GM19328 (cell line): ENCODE measurements at regions not wholly inside any gene's neighbourhood (a gene's known extent, or its start where the extent isn't known, plus 50 kb on each side); places are given as distances from the start of the nearest gene placed in this dataset.

ENCODE experiments used
- ATAC-seq: cut with Tn5 transposase; IDR thresholded peaks from one replicate; pipeline ENCODE4 v1.9.1; 2021; ENCODE audit warnings: mild to moderate bottlenecking, moderate library complexity; ENCODE audit not compliant: unreplicated experiment

DNA sequence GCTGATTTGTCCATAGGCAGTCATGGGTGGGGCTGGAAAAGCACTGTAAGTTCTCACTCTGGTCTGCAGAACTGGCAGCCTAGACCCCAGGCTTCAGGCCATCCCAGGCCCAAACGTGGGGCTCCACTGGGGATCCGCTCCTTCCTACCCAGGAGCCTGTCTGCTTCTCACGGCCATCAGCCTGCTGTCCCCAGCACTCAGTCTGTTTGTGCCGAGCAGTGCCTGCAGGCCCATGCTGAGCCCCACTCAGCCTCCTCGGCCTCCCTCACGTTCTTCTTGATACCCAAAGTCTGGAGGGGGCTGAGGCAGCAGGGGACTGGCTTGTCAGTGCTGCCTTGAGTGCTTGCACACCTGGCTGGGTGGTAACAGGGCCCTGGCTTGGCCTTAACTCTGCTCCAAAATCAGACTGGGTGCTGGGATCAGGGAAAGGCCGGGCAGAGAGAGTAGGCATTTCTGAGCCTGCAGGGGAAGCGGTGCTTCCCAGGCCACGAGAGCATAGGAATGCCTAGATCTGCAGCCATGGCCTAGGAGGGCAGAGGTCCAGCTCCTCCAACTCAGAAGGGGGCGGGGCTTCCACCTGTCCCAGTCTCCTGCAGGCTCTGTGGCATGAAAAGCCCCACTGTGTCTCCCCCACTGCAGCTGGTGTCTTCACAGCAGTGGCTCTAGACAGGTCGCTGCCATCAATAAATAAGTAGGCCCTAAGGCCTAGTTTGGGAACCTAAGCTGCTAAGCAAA, 772.4 kb upstream of the FBXO33 start:
- ATAC-seq, result no peak

DNA sequence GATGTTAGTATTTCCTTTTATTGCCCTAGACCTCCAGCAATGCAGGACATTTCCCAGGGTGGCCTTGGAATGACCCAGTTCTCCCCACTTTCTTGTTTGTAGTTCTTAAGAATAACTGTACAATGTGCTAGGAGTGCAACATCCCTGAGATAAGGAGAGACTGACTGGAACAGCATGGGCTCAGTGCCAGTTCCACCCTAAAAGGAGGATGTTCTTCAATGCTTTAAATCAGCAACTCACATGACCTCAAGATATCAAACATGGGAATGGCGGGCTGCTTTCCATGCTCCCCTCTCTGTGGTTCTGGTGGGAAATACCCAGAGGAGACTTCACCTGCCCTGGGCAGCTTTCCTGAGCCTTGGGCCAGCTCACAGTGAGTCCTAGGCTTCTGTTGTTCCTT, 766.9 kb upstream of the FBXO33 start:
- ATAC-seq, result no peak

DNA sequence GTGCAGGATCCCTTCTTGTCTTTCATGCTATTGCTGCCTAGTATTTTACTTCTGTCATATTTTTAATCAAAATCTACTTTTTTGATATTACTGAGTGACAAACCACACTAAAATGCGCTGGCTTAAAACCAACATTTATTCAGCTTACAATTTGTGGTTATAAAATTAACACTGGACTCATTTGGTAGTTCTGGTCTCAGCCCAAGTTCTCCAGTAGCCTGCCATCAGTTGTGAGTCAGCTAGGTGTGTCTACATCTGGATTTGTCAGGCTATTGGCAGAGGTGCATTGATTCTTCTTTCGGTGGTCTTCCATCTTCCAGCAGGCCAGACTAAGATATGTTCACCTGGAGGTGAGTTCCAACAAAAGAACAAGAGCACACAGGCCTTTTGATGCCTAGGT, 765.1 kb upstream of the FBXO33 start:
- ATAC-seq, result no peak

DNA sequence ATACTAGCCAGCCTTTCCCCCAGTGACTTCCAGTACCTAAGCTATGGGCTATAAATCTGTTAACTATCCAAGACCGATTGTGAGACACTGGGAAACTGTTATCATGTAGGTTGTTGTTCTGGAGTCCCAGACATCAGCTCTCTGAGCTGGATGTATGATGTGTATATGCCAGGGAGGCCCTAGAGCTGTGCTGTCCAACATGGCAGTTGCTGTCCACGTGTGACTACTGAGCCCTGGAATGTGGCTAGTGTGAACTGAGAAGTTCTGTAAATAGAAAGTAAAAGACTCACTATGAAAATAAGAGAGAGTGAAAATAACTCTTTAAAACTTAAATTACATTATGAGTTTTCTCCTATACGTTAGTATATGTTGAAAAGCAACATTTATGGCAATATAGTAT, 755.8 kb upstream of the FBXO33 start:
- no peak for ATAC-seq

DNA sequence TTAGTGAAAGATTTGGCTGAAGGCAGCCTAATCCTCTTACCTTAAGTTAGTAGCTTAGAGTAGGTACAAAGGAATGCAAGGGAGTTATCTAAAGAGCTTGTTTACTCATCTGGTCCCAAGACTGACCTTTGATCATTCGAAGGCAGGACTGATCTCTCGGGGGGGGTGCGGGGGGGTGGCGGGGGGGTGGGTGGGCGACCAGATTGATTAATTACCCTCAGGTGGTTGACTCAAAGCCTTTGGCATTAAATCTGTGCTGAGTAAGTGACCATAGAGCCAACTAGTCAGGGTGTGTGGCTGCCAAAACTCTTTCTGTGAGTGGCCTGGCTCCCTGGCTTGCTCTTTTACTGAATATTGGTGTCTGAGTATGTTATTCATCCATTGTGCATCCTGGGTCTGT, 731.9 kb upstream of the FBXO33 start:
- ATAC-seq, result no peak

DNA sequence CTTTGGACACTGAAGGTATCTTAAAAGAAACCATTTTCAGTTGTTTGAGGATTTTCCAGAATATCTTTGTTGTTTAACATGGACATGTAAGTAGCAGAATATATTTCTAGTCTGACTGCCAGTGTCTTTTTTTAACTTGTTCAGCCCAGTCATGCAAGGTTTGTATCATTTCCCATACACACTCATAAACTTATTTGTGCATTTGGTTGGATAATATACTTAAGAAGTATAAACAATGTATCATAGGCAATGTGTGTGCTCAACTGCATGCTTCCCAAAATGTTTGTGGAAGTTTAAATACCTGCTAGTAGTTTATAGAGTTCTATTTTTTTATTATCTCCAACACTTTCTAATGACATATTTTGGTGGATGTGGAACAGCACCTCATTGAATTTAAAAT, 707.4 kb upstream of the FBXO33 start:
- no peak for ATAC-seq

DNA sequence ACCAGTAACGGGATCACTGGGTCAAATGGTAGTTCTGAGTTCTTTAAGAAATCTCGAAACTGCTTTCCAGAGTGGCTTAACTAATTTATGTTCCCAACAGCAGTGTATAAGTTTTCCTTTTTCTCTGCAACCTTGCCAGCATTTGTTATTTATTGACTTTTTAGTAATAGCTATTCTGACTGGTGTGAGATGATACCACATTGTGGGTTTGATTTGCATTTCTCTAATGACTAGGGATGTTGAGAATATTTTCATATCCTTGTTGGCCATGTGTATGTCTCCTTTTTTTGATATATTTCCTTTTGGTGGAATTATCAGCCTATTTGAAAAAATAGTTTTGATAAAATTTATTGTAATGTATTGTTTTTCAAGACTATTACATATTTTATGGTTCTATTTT, 701.2 kb upstream of the FBXO33 start:
- ATAC-seq, result no peak

DNA sequence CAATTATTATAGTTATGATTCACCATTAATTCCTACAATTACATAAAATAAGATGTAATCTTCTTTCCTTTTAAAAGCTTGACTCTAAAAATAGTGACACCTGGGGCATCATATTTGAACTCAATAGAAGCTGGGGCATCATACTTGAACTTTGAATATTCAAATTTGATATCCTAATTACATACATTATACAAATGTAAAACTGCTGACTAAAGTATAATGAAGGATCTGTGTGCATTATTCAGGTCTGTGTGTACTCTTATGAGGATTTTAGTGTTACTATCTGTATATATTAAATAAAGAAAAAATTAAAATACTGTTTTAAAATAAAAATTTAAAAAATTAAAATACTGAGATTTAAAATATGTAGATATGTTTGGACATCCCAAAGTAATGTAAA, 696.9 kb upstream of the FBXO33 start:
- no peak for ATAC-seq

DNA sequence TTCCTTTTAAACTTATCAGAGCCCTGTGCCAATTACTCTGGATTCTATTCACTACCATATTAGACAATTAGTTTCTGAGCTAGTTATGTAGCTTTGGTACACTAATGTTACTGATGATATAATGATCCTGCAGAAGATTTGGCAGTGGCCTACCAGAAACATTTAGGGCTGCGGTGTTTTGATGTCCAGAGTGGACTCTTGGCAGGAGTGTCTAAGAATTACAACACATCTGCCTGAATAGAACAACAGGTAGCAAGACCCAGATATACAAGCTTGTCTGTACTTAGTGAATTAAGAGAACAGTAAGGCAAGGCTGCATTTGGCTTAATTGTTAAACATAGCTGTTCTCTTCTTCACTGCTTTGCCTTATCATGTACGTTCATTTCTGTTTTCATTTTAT, 691.6 kb upstream of the FBXO33 start:
- ATAC-seq, result no peak

DNA sequence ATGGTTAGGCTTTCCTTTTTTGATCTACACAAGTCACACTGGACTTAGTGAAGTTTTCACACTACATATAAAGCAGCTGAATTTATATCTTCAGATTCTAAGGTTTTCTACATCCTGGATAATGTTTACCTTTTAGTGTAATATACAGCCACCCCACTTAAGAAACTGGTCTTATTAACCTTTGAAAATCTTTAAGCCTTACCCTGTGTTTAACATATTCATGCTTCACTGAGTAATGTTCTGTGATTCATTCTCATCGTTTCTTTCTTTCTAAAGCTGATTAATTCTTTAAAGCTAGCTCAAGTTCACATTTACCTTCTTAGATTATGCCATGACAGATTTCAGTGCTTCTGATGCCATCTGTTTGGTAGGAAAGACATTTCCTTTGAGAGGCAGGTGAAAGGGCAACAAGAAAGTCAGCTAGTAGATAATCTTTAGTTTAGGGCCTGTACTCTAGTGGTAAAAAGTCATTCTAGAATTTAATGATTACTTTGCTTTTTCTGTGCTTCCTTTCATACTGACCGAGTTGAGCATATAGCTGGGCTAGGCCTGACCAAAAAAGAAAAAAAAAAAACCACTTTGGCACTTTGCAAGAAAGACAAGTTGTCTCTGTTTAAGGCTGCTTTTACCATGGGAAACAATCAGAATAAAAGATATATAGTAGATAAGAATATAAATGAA, 690.9 kb upstream of the FBXO33 start:
- no peak for ATAC-seq

DNA sequence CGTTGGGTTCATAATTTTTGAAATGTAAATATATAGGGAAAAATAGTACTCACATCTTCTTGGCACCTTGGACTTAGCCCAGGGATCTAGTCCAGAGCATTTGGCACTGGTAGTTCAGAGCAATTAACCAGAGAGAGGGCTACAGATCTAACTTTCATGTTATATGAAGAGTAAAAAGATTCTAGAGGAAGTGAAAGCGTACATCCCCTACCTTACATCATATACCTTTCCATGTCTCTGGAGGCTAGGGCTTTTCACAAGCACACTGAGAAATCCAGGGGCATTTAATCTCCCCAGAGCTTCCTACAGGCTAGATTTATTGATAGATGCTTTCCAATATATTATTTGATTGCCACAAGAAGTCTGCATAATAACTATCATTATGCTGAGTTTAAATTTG, 687.5 kb upstream of the FBXO33 start:
- no peak for ATAC-seq

DNA sequence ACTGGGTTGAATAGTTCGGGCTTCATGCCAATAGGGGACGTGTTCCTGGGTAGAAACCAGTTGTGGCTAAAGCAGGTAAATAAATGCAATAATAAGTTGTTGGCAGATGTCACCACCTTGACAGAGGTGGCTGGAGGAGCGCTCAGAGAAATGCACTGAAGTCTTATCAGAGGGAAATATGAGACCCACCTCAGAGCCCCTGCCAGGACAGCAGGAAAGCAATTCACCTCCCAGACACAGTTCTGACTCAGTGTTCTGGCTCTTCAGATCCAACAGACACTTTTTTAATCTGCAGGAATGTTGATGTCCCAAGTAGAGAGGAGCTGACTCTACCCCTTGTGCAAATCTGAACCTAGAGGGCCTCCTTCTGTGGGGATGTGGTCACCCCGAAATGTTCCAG, 687.1 kb upstream of the FBXO33 start:
- no peak for ATAC-seq

DNA sequence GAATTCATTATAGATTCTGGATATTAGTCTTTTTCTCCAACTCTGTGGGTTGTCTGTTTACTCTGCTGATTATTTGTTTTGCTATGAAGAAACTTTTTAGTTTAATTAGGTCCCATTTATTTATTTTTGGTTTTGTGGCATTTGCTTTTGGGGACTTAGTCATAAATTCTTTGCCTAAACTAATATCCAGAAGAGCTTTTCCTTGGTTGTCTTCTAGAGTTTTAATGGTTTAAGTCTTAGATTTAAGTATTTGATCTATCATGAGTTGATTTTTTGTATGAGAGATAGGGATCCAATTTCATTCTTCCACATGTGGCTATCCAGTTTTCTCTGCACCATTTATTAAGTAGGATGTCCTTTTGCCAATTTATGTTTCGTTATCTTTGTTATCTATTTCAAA, 683.4 kb upstream of the FBXO33 start:
- ATAC-seq, result no peak

DNA sequence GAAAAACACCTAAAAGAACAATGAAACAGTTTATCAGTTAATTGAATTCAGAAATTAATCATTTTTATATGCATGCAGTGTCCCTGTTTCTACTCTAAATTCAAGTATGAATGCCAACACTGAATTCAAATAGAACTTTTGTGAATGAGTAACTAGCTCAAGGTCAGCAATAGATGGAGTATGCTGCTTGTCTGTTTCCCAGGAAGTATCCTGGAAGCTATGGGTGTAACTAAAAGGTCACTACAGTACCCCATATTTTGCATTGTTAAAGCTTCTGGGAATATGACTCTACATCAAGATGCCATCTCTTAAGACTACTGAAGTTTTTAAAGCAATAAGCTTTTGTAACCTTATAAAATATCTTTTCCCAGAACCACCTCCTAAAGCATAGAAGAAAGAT, 681.4 kb upstream of the FBXO33 start:
- ATAC-seq, result no peak

DNA sequence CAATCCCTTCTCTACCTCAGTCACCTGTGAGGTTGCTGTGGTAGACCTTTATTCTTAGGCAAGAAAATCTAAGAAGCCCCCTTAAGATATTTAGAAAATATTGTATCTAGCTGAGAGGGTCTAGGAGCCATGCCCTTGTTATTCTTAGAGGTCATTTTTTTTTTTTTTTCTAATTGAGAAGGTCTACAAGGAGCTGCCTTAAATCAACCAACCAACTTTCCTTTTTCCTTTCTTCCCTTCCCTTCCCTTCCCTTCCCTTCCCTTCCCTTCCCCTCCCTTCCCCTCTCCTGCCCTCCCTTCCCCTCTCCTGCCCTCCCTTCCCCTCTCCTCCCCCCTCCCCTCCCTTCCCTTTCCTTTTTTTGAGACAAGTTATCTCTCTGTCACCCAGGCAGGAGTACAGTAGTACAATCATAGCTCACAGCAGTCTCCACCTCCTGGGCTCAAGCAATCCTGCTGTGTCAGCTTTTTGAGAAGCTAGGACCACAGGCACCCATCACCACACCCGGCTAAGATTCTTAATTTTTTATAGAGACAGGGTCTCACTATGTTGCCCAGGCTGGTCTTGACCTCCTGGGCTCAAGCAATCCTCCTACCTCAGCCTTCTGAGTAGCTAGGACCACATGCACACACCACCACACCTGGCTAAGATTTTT, 668.4 kb upstream of the FBXO33 start:
- ATAC-seq, result no peak

DNA sequence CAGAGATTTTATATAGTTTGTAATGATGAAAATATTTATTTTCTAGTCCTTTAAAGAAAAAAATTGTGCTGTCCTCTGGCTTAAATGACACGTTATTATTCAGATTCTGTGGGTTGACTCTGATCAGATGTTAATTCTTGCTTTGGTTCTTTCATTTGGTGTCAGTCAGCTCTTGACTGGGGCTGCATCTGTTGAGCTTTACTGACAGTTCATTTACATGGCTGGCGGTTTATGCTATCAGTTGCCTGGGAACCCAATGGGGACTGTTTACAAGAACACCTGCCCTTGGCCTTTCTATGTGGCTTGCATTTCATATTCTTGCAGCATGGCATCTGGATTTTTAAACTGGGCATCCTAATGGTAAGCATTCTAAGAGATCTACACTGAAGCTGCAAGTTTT, 667.1 kb upstream of the FBXO33 start:
- no peak for ATAC-seq

DNA sequence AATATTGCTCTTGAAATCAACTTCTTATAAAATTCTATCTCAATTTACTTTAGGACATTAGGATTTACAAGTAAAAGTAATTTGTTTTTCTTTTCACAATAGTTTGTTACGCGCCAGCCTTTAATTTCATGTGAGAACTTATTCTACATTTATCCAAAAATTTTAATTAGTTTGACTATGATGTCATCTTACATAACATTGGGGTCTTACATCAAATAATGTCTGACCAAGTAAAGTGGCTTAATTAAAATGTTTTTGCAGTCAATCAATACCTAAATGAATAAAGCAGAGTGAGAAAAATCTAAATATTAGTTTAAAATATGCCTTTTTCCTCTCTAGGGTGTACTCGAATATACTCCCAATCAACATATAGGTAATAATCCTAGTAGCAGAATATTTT, 666.2 kb upstream of the FBXO33 start:
- no peak for ATAC-seq

DNA sequence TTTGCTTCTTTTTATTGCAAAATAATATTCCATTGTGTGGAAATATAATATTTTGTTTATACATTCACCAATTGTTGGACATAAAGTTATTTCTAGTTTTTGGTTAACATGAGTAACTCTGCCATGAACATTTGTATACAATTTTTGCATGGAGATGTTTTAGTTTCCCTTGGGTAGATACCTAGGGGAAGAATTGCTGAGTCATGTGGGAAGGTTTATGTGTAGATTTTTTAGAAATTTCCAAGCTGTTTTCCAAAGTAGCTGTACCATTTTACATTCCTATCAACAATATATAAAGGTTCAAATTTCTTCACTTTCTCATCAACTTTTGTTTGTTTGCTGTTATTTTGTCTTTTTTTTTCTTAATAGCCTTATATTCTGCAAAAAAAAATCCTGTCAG, 664.7 kb upstream of the FBXO33 start:
- no peak for ATAC-seq

DNA sequence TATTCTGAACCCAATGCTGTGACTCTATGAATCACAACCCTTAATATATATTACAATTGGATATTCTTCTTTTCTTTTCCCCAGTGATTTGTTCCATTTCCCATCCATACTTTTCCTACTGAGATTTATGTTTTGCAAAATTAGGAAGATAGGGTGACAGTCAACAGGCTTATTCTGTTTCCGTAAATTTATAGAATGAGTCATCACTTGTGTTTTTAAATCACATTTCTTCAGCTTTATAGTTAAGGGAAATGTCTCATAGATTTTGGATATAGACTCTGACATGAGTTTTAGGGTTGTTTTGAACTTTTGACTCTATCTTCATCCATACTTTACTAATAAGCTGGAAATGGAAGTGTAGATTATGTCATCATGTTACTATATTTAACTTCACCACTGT, 661.6 kb upstream of the FBXO33 start:
- ATAC-seq, result no peak

DNA sequence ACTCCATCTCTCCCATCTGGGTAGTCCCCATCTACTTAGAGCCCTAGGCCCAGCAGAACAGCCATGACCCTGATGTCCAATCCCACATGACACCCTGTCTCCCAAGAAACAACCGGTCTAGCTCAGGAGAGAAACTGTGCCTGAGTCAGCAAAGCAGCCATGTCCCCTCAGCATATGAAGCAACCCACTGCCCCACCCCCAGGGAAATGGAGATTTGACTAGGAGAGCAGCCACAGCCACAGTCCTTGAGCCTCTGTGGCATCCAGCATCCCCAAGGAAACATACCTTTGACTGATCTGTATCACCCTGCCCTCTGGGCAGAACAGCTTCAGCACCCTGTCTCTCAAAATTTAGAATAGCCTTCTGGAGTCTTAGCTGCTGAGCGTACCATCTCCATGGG, 641.9 kb upstream of the FBXO33 start:
- no peak for ATAC-seq

DNA sequence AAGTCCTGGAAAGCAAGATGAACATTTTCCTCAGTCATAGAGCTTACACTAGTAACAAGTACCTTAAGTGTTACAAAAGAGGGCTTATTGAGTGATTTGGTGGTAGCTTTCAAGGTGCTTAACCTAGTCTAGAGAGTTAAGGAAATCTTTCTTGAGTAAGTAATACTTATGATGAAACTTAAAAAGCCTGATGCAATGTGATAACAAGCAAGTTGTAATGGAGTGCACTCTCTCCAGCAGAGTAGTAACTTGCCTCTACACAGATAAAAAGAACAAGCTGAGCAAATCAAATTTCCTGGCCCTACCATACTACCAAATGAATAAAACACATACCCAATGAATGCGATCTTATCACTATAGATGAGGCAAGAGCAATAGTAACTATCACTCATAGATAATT, 639.9 kb upstream of the FBXO33 start:
- no peak for ATAC-seq
